Trophoblast cell (in vitro differentiated cells and primary cell): ENCODE measurements at regions not wholly inside any gene's neighbourhood (a gene's known extent, or its start where the extent isn't known, plus 50 kb on each side); places are given as distances from the start of the nearest gene placed in this dataset.

Source experiments
- DNase-seq, 2 donors: peaks; one replicate each; pipeline ENCODE4 v3.0.0-alpha.2; 2016
- H2AFZ ChIP-seq: 2 replicates; pipeline ENCODE4 v1.6.1; 2013; ENCODE audit warnings: low read length, moderate library complexity, mild to moderate bottlenecking; ENCODE audit not compliant: insufficient read depth, poor library complexity
- H2AK5ac ChIP-seq: 2 replicates; pipeline ENCODE4 v1.6.1; 2013; ENCODE audit warnings: mild to moderate bottlenecking, low read length
- H2BK120ac ChIP-seq: 2 replicates; pipeline ENCODE4 v1.6.1; 2013; ENCODE audit warnings: low read length, mild to moderate bottlenecking, moderate library complexity; ENCODE audit not compliant: insufficient read depth, poor library complexity
- H2BK12ac ChIP-seq: 2 replicates; pipeline ENCODE4 v1.6.1; 2013; ENCODE audit warnings: mild to moderate bottlenecking, low read length, moderate library complexity
- H2BK5ac ChIP-seq: 2 replicates; pipeline ENCODE4 v1.6.1; 2013; ENCODE audit warnings: low read length, low read depth, moderate library complexity, mild to moderate bottlenecking; ENCODE audit not compliant: poor library complexity
- H3K14ac ChIP-seq: 2 replicates; pipeline ENCODE4 v1.6.1; 2013; ENCODE audit warnings: mild to moderate bottlenecking, low read length
- H3K18ac ChIP-seq: 2 replicates; pipeline ENCODE4 v1.6.1; 2013; ENCODE audit warnings: mild to moderate bottlenecking, low read length
- H3K23ac ChIP-seq: 2 replicates; pipeline ENCODE4 v1.6.1; 2013; ENCODE audit warnings: low read length
- H3K27ac ChIP-seq: 2 replicates; pipeline ENCODE4 v1.5.1; 2013; ENCODE audit warnings: low read depth, mild to moderate bottlenecking, inconsistent platforms, low read length, moderate library complexity
- H3K27me3 ChIP-seq: 2 replicates; pipeline ENCODE4 v1.6.1; 2013; ENCODE audit warnings: inconsistent platforms, mild to moderate bottlenecking, low read length, moderate library complexity; ENCODE audit not compliant: insufficient read depth
- H3K36me3 ChIP-seq, 2 experiments: 1 replicate in 1 of 2; 2 replicates in 1 of 2; pipeline ENCODE4 v1.6.1; 2013; ENCODE audit warnings: low read length in 2 of 2, mild to moderate bottlenecking in 2 of 2, moderate library complexity in 1 of 2; ENCODE audit not compliant: insufficient read depth in 2 of 2, control insufficient read depth in 1 of 2
- H3K4ac ChIP-seq: 2 replicates; pipeline ENCODE4 v1.6.1; 2013; ENCODE audit warnings: low read depth, mild to moderate bottlenecking, low read length, moderate library complexity
- H3K4me1 ChIP-seq, 2 experiments: 1 replicate in 1 of 2; 2 replicates in 1 of 2; pipeline ENCODE4 v1.6.1; 2013; ENCODE audit warnings: low read length in 2 of 2, mild to moderate bottlenecking in 2 of 2, moderate library complexity in 1 of 2; ENCODE audit not compliant: insufficient read depth in 2 of 2, control insufficient read depth in 1 of 2
- H3K4me2 ChIP-seq: 2 replicates; pipeline ENCODE4 v1.6.1; 2013; ENCODE audit warnings: inconsistent platforms, mild to moderate bottlenecking, low read length, moderate library complexity
- H3K4me3 ChIP-seq: 2 replicates; pipeline ENCODE4 v1.5.1; 2013; ENCODE audit warnings: mild to moderate bottlenecking, low read depth, low read length, inconsistent platforms
- H3K79me1 ChIP-seq: one replicate; pipeline ENCODE4 v1.6.1; 2013; ENCODE audit warnings: low read length
- H3K79me2 ChIP-seq: 2 replicates; pipeline ENCODE4 v1.6.1; 2013; ENCODE audit warnings: low read length, mild to moderate bottlenecking; ENCODE audit not compliant: control insufficient read depth, insufficient read depth, poor library complexity
- H3K9ac ChIP-seq: 2 replicates; pipeline ENCODE4 v1.6.1; 2013; ENCODE audit warnings: mild to moderate bottlenecking, low read length
- H3K9me3 ChIP-seq: 2 replicates; pipeline ENCODE4 v1.6.1; 2013; ENCODE audit warnings: low read depth, mild to moderate bottlenecking, control low read depth, inconsistent platforms, low read length; ENCODE audit not compliant: insufficient read depth
- H4K12ac ChIP-seq: 2 replicates; pipeline ENCODE4 v1.6.1; 2013; ENCODE audit warnings: low read depth, mild to moderate bottlenecking, low read length, moderate library complexity
- H4K8ac ChIP-seq: 2 replicates; pipeline ENCODE4 v1.6.1; 2013; ENCODE audit warnings: low read depth, mild to moderate bottlenecking, low read length, moderate library complexity
- H4K91ac ChIP-seq: one replicate; pipeline ENCODE4 v1.6.1; 2013; ENCODE audit warnings: low read depth, mild to moderate bottlenecking, low read length, moderate library complexity
- WGBS: extraction: QIAGEN DNeasy Blood & Tissue Kit; methylation state at CpG from one replicate; pipeline ENCODE4 v1.1.7; 2013; ENCODE audit warnings: missing lambda C conversion rate; ENCODE audit not compliant: insufficient read length, insufficient coverage; ENCODE audit errors: extremely low coverage; 5-methylcytosine and 5-hydroxymethylcytosine counted together

GRCh38 chr1:60173729-60174505 lies 100.3 kb upstream of the C1orf87 start:
- Histone ChIP-seq H3K4me1 (no peaks in the 10 kb centered on the region), H2BK5ac (no peak overlapping the region), H3K79me1 (no peaks in the 10 kb centered on the region), H3K27me3 (no peaks in the 10 kb centered on the region), H3K4me3 (no peak overlapping the region), H3K27ac (no peak overlapping the region), H2AFZ (no peak overlapping the region), H4K12ac (no peak overlapping the region), H3K36me3 (no peaks in the 10 kb centered on the region), H3K9ac (no peak overlapping the region), H3K18ac (no peak overlapping the region), H3K79me2 (no peaks in the 10 kb centered on the region), H3K9me3 (no peaks in the 10 kb centered on the region), H3K14ac (no peak overlapping the region), H3K23ac (no peak overlapping the region), H2AK5ac (no peak overlapping the region), H3K4me2 (no peak overlapping the region), H4K91ac (no peak overlapping the region), H4K8ac (no peak overlapping the region), H2BK12ac (no peak overlapping the region), H3K4ac (no peak overlapping the region), H2BK120ac (no peak overlapping the region)
- no peak for DNase-seq
- no CpG with 5 or more reads among the region's 3 CpGs for WGBS

GRCh38 chr1:60173006-60173405 lies 99.4 kb upstream of the C1orf87 start:
- no peak overlapping the region for H3K27ac ChIP-seq
- H3K9ac ChIP-seq: no peak overlapping the region
- H2BK120ac ChIP-seq: no peak overlapping the region
- peak overlapping the region; percentile 33 for H3K23ac ChIP-seq
- no peak overlapping the region for H3K4me3 ChIP-seq
- H3K36me3 ChIP-seq: no peaks in the 10 kb centered on the region
- H4K8ac ChIP-seq: no peak overlapping the region
- WGBS: 100% methylated on average over 2 of the region's 2 CpGs
- no peak overlapping the region for H3K4ac ChIP-seq
- no peaks in the 10 kb centered on the region for H3K79me2 ChIP-seq
- DNase-seq: no peak
- no peak overlapping the region for H3K18ac ChIP-seq
- no peak overlapping the region for H2AK5ac ChIP-seq
- no peaks in the 10 kb centered on the region for H3K9me3 ChIP-seq
- H2BK5ac ChIP-seq: no peak overlapping the region
- H4K91ac ChIP-seq: no peak overlapping the region
- no peak overlapping the region for H3K4me2 ChIP-seq
- H2AFZ ChIP-seq: no peak overlapping the region
- H3K14ac ChIP-seq: no peak overlapping the region
- H3K79me1 ChIP-seq: no peaks in the 10 kb centered on the region
- no peaks in the 10 kb centered on the region for H3K27me3 ChIP-seq
- H3K4me1 ChIP-seq: no peaks in the 10 kb centered on the region
- no peak overlapping the region for H2BK12ac ChIP-seq
- no peak overlapping the region for H4K12ac ChIP-seq

- Histone ChIP-seq H3K23ac (no peak overlapping the region), H3K27ac (no peak overlapping the region), H3K79me1 (no peaks in the 10 kb centered on the region), H4K12ac (no peak overlapping the region), H3K4me2 (no peak overlapping the region), H3K4ac (no peak overlapping the region), H2BK120ac (no peak overlapping the region), H2BK12ac (no peak overlapping the region), H3K36me3 (no peaks in the 10 kb centered on the region), H3K27me3 (no peaks in the 10 kb centered on the region), H4K91ac (no peak overlapping the region), H3K9ac (no peak overlapping the region), H2BK5ac (no peak overlapping the region), H3K4me3 (no peak overlapping the region), H3K79me2 (no peaks in the 10 kb centered on the region), H2AFZ (no peak overlapping the region), H2AK5ac (no peak overlapping the region), H3K4me1 (no peaks in the 10 kb centered on the region), H4K8ac (no peak overlapping the region), H3K14ac (no peak overlapping the region), H3K18ac (no peak overlapping the region), H3K9me3 (no peaks in the 10 kb centered on the region)
- no CpG with 5 or more reads among the region's 4 CpGs for whole genome bisulfite sequencing
- no peak for DNase-seq
Observed at GRCh38 chr1:60171801-60172200, 98.2 kb upstream of the C1orf87 start.

- Histone ChIP-seq H2BK12ac (no peak overlapping the region), H3K36me3 (no peaks in the 10 kb centered on the region), H2BK5ac (no peak overlapping the region)
Observed at GRCh38 chr1:60170709-60171108, 97.1 kb upstream of the C1orf87 start.

More at GRCh38 chr1:60170709-60171108, 97.1 kb upstream of the C1orf87 start:
- no peak overlapping the region for H4K8ac ChIP-seq
- H3K23ac ChIP-seq: no peak overlapping the region
- no peak overlapping the region for H3K4me3 ChIP-seq
- H3K27ac ChIP-seq: no peak overlapping the region
- H2AK5ac ChIP-seq: no peak overlapping the region
- H3K79me2 ChIP-seq: no peaks in the 10 kb centered on the region
- no peak overlapping the region for H3K9ac ChIP-seq
- H2BK120ac ChIP-seq: no peak overlapping the region
- H4K91ac ChIP-seq: no peak overlapping the region
- H3K79me1 ChIP-seq: no peaks in the 10 kb centered on the region
- H3K18ac ChIP-seq: no peak overlapping the region
- no peak overlapping the region for H3K4ac ChIP-seq
- H3K9me3 ChIP-seq: no peaks in the 10 kb centered on the region
- no peak overlapping the region for H3K14ac ChIP-seq
- DNase-seq: no peak
- H3K4me2 ChIP-seq: no peak overlapping the region
- H3K27me3 ChIP-seq: no peaks in the 10 kb centered on the region
- H2AFZ ChIP-seq: no peak overlapping the region
- no peak overlapping the region for H4K12ac ChIP-seq
- H3K4me1 ChIP-seq: no peaks in the 10 kb centered on the region
